WTC11 (cell line): ENCODE measurements at regions not wholly inside any gene's neighbourhood (a gene's known extent, or its start where the extent isn't known, plus 50 kb on each side); places are given as distances from the start of the nearest gene placed in this dataset.

Experiments used
- ATAC-seq: fragments of 200-7000 bp; cut with Tn5 transposase; 2 replicates; pipeline ENCODE4 v1.10.0; 2021; ENCODE audit warnings: mild to moderate bottlenecking, moderate library complexity
- CTCF ChIA-PET: fragments of 300-600 bp; sonication (Branson Sonifier 250); formaldehyde crosslinking; loops from one replicate; lab custom pipeline; 2021; ENCODE audit warnings: antibody characterized with exemption; lab: Charles Lee
- POLR2A ChIA-PET: fragments of 350-600 bp; sonication (Branson Sonifier 250); formaldehyde crosslinking; loops from one replicate; lab custom pipeline; 2021; ENCODE audit warnings: antibody characterized with exemption; lab: Charles Lee
- DNase-seq: peaks from one replicate; pipeline ENCODE4 v3.0.0; 2021; ENCODE audit warnings: low spot score
- H3K27ac Mint-ChIP-seq: 2 replicates; pipeline ENCODE4 v1.8.0; 2021; ENCODE audit warnings: mixed read lengths
- H3K27me3 Mint-ChIP-seq: 2 replicates; pipeline ENCODE4 v1.8.0; 2021; ENCODE audit warnings: low read depth, mild to moderate bottlenecking, moderate library complexity, mixed read lengths
- H3K36me3 Mint-ChIP-seq: 2 replicates; pipeline ENCODE4 v1.8.0; 2021; ENCODE audit warnings: mixed read lengths
- H3K4me1 Mint-ChIP-seq: 2 replicates; pipeline ENCODE4 v1.8.0; 2022; ENCODE audit warnings: mixed read lengths
- H3K4me3 Mint-ChIP-seq: 2 replicates; pipeline ENCODE4 v1.8.0; 2021; ENCODE audit warnings: mild to moderate bottlenecking, moderate library complexity, mixed read lengths
- H3K9me3 Mint-ChIP-seq: 2 replicates; pipeline ENCODE4 v1.8.0; 2021; ENCODE audit warnings: mixed read lengths
- ESRRA ChIP-seq: sonication (generic); formaldehyde crosslinking; IDR thresholded peaks from 2 replicates; pipeline ENCODE4 v1.8.1; 2022; ENCODE audit warnings: mild to moderate bottlenecking, missing genetic modification reagents, borderline replicate concordance
- GABPB1 ChIP-seq: sonication (generic); formaldehyde crosslinking; IDR thresholded peaks from 2 replicates; pipeline ENCODE4 v1.8.1; 2023; ENCODE audit warnings: mild to moderate bottlenecking, missing genetic modification reagents
- HMGA2 ChIP-seq: fragments of 250-450 bp; sonication (Bioruptor Pico); IDR thresholded peaks from 2 replicates; pipeline ENCODE4 v1.4.0; 2021; ENCODE audit warnings: mild to moderate bottlenecking, moderate library complexity
- IRF2 ChIP-seq: sonication (generic); formaldehyde crosslinking; IDR thresholded peaks from 2 replicates; pipeline ENCODE4 v1.8.0; 2022; ENCODE audit warnings: low read depth, missing genetic modification reagents, borderline replicate concordance
- MYBL2 ChIP-seq: sonication (generic); formaldehyde crosslinking; IDR thresholded peaks from 2 replicates; pipeline ENCODE4 v1.8.1; 2023; ENCODE audit warnings: mild to moderate bottlenecking, moderate library complexity, missing genetic modification reagents
- OVOL2 ChIP-seq: fragments of 250-450 bp; sonication (Bioruptor Pico); IDR thresholded peaks from 2 replicates; pipeline ENCODE4 v1.9.0; 2021; ENCODE audit warnings: mild to moderate bottlenecking, borderline replicate concordance
- SOX15 ChIP-seq: fragments of 250-450 bp; sonication (Bioruptor Pico); IDR thresholded peaks from 2 replicates; pipeline ENCODE4 v1.9.0; 2021; ENCODE audit warnings: mild to moderate bottlenecking
- ZBTB21 ChIP-seq: sonication (generic); formaldehyde crosslinking; IDR thresholded peaks from 2 replicates; pipeline ENCODE4 v1.8.1; 2023; ENCODE audit warnings: mild to moderate bottlenecking, missing genetic modification reagents, borderline replicate concordance
- ZNF121 ChIP-seq: sonication (generic); formaldehyde crosslinking; IDR thresholded peaks from 2 replicates; pipeline ENCODE4 v1.8.0; 2023; ENCODE audit warnings: missing genetic modification reagents
- ZNF671 ChIP-seq: fragments of 250-450 bp; sonication (Bioruptor Pico); IDR thresholded peaks from 2 replicates; pipeline ENCODE4 v1.8.0; 2021; ENCODE audit warnings: mild to moderate bottlenecking
- TF ChIP-seq, protein P1 (sequence below): sonication (generic); formaldehyde crosslinking; IDR thresholded peaks from 2 replicates; pipeline ENCODE4 v1.8.0; 2022; ENCODE audit warnings: mild to moderate bottlenecking, missing genetic modification reagents
- TF ChIP-seq, protein P2 (sequence below): fragments of 250-450 bp; sonication (Bioruptor Pico); IDR thresholded peaks from 2 replicates; pipeline ENCODE4 v1.9.0; 2021; ENCODE audit warnings: mild to moderate bottlenecking
- TF ChIP-seq, protein P3 (sequence below): sonication (generic); formaldehyde crosslinking; IDR thresholded peaks from 2 replicates; pipeline ENCODE4 v1.8.1; 2022; ENCODE audit warnings: low read depth, mild to moderate bottlenecking, moderate library complexity, missing genetic modification reagents, borderline replicate concordance
- TF ChIP-seq, protein P4 (sequence below): fragments of 250-450 bp; sonication (Bioruptor Pico); IDR thresholded peaks from 2 replicates; pipeline ENCODE4 v1.9.0; 2021; ENCODE audit warnings: mild to moderate bottlenecking
- TF ChIP-seq, protein P5 (sequence below): sonication (generic); formaldehyde crosslinking; IDR thresholded peaks from 2 replicates; pipeline ENCODE4 v1.8.0; 2023; ENCODE audit warnings: mild to moderate bottlenecking, missing genetic modification reagents

DNA sequence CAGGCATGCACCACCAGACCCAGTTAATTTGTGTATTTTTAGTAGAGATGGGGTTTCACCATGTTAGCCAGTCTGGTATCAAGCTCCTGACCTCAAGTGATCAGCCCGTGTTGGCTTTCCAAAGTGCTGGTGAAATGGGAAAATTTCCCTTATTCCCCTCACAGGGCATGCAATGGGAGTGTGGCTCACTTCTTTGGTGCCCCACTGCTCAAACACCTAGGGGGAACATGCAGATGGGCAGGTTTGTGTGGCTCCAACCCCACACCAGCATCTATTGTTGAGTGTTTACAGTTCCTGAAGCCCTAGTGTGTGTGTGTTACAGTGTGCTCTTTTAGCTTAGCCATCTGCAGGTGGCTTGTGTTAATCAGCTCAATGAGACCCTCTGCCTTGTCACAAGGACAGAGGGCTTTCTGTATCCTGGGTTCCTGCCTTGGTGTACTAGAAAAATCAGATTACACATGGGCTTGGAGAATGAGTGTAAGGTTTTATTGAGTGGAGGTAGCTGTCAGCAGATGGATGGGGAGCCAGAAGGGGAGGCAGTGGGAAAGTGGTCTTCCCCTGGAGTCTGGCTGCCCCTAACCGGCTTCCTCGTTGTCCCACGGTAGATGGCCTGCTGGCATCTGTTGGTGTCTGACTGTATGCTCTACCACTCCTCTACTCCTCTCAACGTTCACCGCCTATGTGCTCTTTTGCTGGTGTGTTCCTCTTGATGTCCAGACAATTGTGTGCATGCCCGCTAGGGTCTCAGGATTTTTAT lies 248.1 kb upstream of the CBLB start (continued):
- TF ChIP-seq MYBL2: no peak

DNA sequence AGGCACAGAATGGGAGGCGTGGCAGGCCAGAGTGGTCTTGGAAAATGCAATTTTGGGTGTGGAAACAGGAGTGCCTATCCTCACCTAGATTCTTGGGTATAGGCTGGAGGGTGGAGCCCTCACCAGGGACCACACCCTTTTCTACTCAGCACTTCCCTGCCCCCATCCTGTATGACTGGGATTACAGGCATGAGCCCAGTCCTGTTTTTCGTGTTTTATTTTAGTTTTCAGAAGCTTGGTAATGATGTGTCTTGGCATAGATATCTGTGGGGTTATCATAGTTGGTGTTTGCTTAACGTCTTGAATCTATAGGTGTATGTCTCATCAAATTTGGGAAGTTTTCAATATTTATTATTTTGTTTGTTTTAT lies 248.7 kb upstream of the CBLB start:
- POLR2A ChIA-PET: no interaction called here
- Mint-ChIP-seq H3K9me3 (peaks cover 5% of the 10 kb centered on the region), H3K27ac (no peak overlapping the region), H3K4me3 (no peak overlapping the region), H3K4me1 (no peaks in the 10 kb centered on the region), H3K36me3 (peaks cover 5% of the 10 kb centered on the region), H3K27me3 (no peaks in the 10 kb centered on the region)
- DNase-seq: no peak
- no peak for TF ChIP-seq IRF2
- TF ChIP-seq HMGA2: no peak
- TF ChIP-seq GABPB1 (CRISPR knock-in tag): no peak
- TF ChIP-seq, protein P1, sequence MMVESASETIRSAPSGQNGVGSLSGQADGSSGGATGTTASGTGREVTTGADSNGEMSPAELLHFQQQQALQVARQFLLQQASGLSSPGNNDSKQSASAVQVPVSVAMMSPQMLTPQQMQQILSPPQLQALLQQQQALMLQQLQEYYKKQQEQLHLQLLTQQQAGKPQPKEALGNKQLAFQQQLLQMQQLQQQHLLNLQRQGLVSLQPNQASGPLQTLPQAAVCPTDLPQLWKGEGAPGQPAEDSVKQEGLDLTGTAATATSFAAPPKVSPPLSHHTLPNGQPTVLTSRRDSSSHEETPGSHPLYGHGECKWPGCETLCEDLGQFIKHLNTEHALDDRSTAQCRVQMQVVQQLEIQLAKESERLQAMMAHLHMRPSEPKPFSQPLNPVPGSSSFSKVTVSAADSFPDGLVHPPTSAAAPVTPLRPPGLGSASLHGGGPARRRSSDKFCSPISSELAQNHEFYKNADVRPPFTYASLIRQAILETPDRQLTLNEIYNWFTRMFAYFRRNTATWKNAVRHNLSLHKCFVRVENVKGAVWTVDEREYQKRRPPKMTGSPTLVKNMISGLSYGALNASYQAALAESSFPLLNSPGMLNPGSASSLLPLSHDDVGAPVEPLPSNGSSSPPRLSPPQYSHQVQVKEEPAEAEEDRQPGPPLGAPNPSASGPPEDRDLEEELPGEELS (CRISPR knock-in tag): no peak
- TF ChIP-seq, protein P2, sequence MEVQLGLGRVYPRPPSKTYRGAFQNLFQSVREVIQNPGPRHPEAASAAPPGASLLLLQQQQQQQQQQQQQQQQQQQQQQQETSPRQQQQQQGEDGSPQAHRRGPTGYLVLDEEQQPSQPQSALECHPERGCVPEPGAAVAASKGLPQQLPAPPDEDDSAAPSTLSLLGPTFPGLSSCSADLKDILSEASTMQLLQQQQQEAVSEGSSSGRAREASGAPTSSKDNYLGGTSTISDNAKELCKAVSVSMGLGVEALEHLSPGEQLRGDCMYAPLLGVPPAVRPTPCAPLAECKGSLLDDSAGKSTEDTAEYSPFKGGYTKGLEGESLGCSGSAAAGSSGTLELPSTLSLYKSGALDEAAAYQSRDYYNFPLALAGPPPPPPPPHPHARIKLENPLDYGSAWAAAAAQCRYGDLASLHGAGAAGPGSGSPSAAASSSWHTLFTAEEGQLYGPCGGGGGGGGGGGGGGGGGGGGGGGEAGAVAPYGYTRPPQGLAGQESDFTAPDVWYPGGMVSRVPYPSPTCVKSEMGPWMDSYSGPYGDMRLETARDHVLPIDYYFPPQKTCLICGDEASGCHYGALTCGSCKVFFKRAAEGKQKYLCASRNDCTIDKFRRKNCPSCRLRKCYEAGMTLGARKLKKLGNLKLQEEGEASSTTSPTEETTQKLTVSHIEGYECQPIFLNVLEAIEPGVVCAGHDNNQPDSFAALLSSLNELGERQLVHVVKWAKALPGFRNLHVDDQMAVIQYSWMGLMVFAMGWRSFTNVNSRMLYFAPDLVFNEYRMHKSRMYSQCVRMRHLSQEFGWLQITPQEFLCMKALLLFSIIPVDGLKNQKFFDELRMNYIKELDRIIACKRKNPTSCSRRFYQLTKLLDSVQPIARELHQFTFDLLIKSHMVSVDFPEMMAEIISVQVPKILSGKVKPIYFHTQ (CRISPR knock-in tag): no peak
- TF ChIP-seq MYBL2: no peak
- TF ChIP-seq, protein P3, sequence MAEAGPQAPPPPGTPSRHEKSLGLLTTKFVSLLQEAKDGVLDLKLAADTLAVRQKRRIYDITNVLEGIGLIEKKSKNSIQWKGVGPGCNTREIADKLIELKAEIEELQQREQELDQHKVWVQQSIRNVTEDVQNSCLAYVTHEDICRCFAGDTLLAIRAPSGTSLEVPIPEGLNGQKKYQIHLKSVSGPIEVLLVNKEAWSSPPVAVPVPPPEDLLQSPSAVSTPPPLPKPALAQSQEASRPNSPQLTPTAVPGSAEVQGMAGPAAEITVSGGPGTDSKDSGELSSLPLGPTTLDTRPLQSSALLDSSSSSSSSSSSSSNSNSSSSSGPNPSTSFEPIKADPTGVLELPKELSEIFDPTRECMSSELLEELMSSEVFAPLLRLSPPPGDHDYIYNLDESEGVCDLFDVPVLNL (CRISPR knock-in tag): no peak
- TF ChIP-seq ZNF671: no peak
- no peak for TF ChIP-seq ESRRA (CRISPR knock-in tag)
- no peak for TF ChIP-seq ZNF121 (CRISPR knock-in tag)
- TF ChIP-seq ZBTB21 (CRISPR knock-in tag): no peak
- TF ChIP-seq, protein P4, sequence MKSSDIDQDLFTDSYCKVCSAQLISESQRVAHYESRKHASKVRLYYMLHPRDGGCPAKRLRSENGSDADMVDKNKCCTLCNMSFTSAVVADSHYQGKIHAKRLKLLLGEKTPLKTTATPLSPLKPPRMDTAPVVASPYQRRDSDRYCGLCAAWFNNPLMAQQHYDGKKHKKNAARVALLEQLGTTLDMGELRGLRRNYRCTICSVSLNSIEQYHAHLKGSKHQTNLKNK (CRISPR knock-in tag): no peak
- TF ChIP-seq, protein P5, sequence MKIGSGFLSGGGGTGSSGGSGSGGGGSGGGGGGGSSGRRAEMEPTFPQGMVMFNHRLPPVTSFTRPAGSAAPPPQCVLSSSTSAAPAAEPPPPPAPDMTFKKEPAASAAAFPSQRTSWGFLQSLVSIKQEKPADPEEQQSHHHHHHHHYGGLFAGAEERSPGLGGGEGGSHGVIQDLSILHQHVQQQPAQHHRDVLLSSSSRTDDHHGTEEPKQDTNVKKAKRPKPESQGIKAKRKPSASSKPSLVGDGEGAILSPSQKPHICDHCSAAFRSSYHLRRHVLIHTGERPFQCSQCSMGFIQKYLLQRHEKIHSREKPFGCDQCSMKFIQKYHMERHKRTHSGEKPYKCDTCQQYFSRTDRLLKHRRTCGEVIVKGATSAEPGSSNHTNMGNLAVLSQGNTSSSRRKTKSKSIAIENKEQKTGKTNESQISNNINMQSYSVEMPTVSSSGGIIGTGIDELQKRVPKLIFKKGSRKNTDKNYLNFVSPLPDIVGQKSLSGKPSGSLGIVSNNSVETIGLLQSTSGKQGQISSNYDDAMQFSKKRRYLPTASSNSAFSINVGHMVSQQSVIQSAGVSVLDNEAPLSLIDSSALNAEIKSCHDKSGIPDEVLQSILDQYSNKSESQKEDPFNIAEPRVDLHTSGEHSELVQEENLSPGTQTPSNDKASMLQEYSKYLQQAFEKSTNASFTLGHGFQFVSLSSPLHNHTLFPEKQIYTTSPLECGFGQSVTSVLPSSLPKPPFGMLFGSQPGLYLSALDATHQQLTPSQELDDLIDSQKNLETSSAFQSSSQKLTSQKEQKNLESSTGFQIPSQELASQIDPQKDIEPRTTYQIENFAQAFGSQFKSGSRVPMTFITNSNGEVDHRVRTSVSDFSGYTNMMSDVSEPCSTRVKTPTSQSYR: no peak
- TF ChIP-seq SOX15: no peak
- TF ChIP-seq OVOL2 (CRISPR knock-in tag): no peak
- ATAC-seq: no peak
- CTCF ChIA-PET: no interaction called here
